Kidney (tissue), 13 donors: ENCODE measurements at regions not wholly inside any gene's neighbourhood (a gene's known extent, or its start where the extent isn't known, plus 50 kb on each side); places are given as distances from the start of the nearest gene placed in this dataset.

ENCODE experiments used
- DNase-seq, 5 donors: peaks; one replicate each; pipeline ENCODE4 v3.0.0-alpha.2; 2013 to 2020
- FAIRE-seq: peaks from 2 replicates; lab custom pipeline; 2012; peaks lifted over from hg19 to GRCh38; lab: Jason Lieb, UNC
- H3K27ac ChIP-seq, 2 donors: one replicate each; pipeline ENCODE4 v1.7.0; 2013; ENCODE audit warnings: low read depth in 2 of 2, low read length in 2 of 2, inconsistent platforms in 1 of 2
- H3K27me3 ChIP-seq: one replicate; pipeline ENCODE4 v1.7.1; 2013; ENCODE audit warnings: low read length, inconsistent platforms; ENCODE audit not compliant: control insufficient read depth, insufficient read depth
- H3K36me3 ChIP-seq, 3 donors: one replicate each; pipeline versions ENCODE4 v1.7.0 to v1.7.1; 2013; ENCODE audit warnings: low read length in 3 of 3, control low read depth in 1 of 3, inconsistent platforms in 1 of 3; ENCODE audit not compliant: insufficient read depth in 3 of 3, control insufficient read depth in 2 of 3
- H3K4me1 ChIP-seq, 3 donors: one replicate each; pipeline versions ENCODE4 v1.7.0 to v1.7.1; 2013; ENCODE audit warnings: low read length in 3 of 3, inconsistent platforms in 1 of 3, low read depth in 1 of 3; ENCODE audit not compliant: control insufficient read depth in 2 of 3, insufficient read depth in 2 of 3
- H3K4me3 ChIP-seq, 3 donors: one replicate each; pipeline versions ENCODE4 v1.7.0 to v1.8.1; 2013; ENCODE audit warnings: low read length in 3 of 3, control low read depth in 1 of 3, inconsistent platforms in 1 of 3
- H3K9ac ChIP-seq, 3 donors: one replicate each; pipeline versions ENCODE4 v1.7.0 to v1.7.1; 2013; ENCODE audit warnings: low read length in 3 of 3, control low read depth in 1 of 3, inconsistent platforms in 1 of 3
- H3K9me3 ChIP-seq, 3 donors: one replicate each; pipeline versions ENCODE4 v1.7.0 to v1.7.1; 2013; ENCODE audit warnings: low read length in 3 of 3, control low read depth in 1 of 3, inconsistent platforms in 1 of 3; ENCODE audit not compliant: control insufficient read depth in 2 of 3, insufficient read depth in 1 of 3
- intact Hi-C: fragments of 100-400 bp; cut with DNase I; formaldehyde crosslinking; loops from one replicate; pipeline ENCODE4 v1.11.1; 2022
- TF ChIP-seq, protein P1 (sequence below): IDR thresholded peaks from 3 replicates; pipeline ENCODE4 v1.5.1; 2012; ENCODE audit warnings: mild to moderate bottlenecking, moderate library complexity, borderline replicate concordance; ENCODE audit not compliant: insufficient read depth; ENCODE audit errors: extremely low read depth
- donor health status: control.
- donor health status: control.
- donor health status: control.
- donor health status: control.
- donor health status: control.
- donor health status: DM: yes; HTN: yes; CAD: no.
- donor health status: Normal renal cell carcinoma (clear cell type).

DNA sequence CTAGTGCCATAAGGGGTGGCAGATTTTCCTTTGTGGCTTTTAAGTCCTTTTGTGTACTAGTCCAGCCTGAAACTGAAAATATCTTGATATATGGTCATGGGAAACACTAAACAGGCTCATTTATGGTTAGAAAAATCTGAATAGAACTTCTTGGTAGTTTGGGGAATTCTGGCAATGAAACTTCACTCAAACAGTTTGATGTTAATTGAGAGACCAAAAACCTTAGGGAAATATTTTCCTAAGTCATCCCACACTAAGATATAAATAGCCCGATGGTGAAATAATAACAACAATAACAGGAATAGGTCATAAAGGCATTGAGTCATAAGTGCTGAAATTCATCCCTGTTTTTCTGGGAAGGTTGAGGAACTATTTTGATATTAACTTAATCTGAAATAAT is 146.2 kb upstream of the SMLR1 start:
- Histone ChIP-seq H3K9ac (no peak overlapping the region), H3K4me1 (no peaks in the 10 kb centered on the region), H3K9me3 (no peaks in the 10 kb centered on the region), H3K27me3 (no peaks in the 10 kb centered on the region), H3K27ac (peak overlapping the region; percentile 4 to 76), H3K4me3 (no peak overlapping the region), H3K36me3 (no peaks in the 10 kb centered on the region)
- FAIRE-seq = peak; percentile 76
- intact Hi-C loops = no loop called here
- DNase-seq = no peak
- TF ChIP-seq, protein P1, sequence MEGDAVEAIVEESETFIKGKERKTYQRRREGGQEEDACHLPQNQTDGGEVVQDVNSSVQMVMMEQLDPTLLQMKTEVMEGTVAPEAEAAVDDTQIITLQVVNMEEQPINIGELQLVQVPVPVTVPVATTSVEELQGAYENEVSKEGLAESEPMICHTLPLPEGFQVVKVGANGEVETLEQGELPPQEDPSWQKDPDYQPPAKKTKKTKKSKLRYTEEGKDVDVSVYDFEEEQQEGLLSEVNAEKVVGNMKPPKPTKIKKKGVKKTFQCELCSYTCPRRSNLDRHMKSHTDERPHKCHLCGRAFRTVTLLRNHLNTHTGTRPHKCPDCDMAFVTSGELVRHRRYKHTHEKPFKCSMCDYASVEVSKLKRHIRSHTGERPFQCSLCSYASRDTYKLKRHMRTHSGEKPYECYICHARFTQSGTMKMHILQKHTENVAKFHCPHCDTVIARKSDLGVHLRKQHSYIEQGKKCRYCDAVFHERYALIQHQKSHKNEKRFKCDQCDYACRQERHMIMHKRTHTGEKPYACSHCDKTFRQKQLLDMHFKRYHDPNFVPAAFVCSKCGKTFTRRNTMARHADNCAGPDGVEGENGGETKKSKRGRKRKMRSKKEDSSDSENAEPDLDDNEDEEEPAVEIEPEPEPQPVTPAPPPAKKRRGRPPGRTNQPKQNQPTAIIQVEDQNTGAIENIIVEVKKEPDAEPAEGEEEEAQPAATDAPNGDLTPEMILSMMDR = no peak

- H3K9ac ChIP-seq = no peak overlapping the region
- H3K9me3 ChIP-seq = no peaks in the 10 kb centered on the region
- no peaks in the 10 kb centered on the region for H3K4me1 ChIP-seq
- no peak overlapping the region for H3K4me3 ChIP-seq
- no peak for FAIRE-seq
- no peak overlapping the region for H3K27ac ChIP-seq
- intact Hi-C loops = no loop called here
- no peaks in the 10 kb centered on the region for H3K36me3 ChIP-seq
- no peaks in the 10 kb centered on the region for H3K27me3 ChIP-seq
- no peak for DNase-seq
- TF ChIP-seq, protein P1 = no peak
Measured at GRCh38 chr6:130682066-130682465, 145.1 kb upstream of the SMLR1 start.

DNA sequence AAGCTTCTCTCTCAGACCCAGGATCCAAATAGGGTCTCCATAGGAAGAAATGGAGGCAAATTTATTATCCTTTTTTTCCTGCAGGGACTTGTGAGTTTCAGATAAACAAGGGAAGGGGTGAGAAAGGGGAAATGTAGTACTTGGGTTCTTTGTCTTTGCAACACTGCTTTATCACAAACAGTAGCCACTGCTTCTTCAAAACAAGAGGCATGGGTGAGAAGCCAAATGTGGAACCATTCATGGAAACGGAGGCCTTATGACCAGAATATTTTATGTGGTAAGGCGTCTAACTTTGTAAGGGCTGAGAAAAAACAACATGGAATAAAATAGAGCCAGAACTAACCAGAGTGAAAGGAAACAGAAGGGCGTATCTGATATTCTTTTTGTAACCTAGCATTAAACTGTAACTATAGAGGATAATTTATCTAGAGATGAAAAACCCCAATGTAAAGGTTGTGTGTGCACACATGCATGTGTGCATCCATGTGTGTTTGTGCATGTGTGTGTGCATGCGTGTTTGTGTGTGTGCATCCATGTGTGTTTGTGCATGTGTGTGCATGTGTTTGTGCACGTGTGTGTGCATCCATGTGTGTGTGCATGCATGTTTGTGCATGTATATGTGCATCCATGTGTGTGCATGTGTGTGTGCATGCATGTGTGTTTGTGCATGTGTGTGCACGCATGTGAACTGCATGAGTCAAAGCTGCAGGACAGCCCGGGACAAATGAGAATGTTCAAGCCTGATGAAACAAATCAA is 143.3 kb upstream of the SMLR1 start:
- FAIRE-seq (no peak), DNase-seq (peak in 1 of 5 donors; percentile 46)
- Histone ChIP-seq H3K36me3 (no peaks in the 10 kb centered on the region), H3K4me3 (no peak overlapping the region), H3K27ac (no peak overlapping the region), H3K27me3 (no peaks in the 10 kb centered on the region), H3K4me1 (no peaks in the 10 kb centered on the region), H3K9me3 (no peaks in the 10 kb centered on the region), H3K9ac (no peak overlapping the region)
- TF ChIP-seq, protein P1 = no peak
- intact Hi-C loops = no loop called here
